ENCODE measurements at regions not wholly inside any gene's neighbourhood (a gene's known extent, or its start where the extent isn't known, plus 50 kb on each side); places are given as distances from the start of the nearest gene placed in this dataset.

DNA sequence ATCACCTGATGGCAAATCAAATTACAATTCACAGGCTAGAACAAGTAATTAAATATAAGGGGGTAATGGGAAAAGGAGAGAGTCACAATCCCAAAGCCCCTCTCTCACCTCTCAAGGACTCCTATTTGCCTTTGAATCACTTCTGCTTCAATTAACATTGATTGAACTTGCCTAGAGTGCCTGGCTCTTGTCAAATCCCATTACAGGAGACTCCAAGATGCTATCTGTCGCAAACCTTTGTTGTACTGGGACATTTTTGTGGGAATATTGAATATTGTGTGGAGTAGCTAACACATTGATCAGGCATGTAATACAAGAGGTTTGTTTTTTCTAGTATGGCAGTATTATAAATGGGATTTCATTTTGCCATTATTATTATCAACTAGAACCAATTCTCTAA lies 412.8 kb upstream of the AZI2 start:
- TF ChIP-seq FOXM1 (IDR thresholded peaks at IDR 0.05; ENCODE audit: borderline replicate concordance, low read depth), result no peak
- TF ChIP-seq, protein P1, sequence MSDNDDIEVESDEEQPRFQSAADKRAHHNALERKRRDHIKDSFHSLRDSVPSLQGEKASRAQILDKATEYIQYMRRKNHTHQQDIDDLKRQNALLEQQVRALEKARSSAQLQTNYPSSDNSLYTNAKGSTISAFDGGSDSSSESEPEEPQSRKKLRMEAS (IDR thresholded peaks at IDR 0.05), result no peak
- no peak for TF ChIP-seq EP300 (IDR thresholded peaks at IDR 0.05; ENCODE audit: borderline replicate concordance)
- TF ChIP-seq ZBTB7A (IDR thresholded peaks at IDR 0.05; ENCODE audit: low read depth), result no peak
- TF ChIP-seq, protein P2, sequence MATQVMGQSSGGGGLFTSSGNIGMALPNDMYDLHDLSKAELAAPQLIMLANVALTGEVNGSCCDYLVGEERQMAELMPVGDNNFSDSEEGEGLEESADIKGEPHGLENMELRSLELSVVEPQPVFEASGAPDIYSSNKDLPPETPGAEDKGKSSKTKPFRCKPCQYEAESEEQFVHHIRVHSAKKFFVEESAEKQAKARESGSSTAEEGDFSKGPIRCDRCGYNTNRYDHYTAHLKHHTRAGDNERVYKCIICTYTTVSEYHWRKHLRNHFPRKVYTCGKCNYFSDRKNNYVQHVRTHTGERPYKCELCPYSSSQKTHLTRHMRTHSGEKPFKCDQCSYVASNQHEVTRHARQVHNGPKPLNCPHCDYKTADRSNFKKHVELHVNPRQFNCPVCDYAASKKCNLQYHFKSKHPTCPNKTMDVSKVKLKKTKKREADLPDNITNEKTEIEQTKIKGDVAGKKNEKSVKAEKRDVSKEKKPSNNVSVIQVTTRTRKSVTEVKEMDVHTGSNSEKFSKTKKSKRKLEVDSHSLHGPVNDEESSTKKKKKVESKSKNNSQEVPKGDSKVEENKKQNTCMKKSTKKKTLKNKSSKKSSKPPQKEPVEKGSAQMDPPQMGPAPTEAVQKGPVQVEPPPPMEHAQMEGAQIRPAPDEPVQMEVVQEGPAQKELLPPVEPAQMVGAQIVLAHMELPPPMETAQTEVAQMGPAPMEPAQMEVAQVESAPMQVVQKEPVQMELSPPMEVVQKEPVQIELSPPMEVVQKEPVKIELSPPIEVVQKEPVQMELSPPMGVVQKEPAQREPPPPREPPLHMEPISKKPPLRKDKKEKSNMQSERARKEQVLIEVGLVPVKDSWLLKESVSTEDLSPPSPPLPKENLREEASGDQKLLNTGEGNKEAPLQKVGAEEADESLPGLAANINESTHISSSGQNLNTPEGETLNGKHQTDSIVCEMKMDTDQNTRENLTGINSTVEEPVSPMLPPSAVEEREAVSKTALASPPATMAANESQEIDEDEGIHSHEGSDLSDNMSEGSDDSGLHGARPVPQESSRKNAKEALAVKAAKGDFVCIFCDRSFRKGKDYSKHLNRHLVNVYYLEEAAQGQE (IDR thresholded peaks at IDR 0.05; ENCODE audit: low read depth), result no peak
- no peak for TF ChIP-seq TAF1 (IDR thresholded peaks at IDR 0.05; ENCODE audit: low read depth)
- TF ChIP-seq, protein P3, sequence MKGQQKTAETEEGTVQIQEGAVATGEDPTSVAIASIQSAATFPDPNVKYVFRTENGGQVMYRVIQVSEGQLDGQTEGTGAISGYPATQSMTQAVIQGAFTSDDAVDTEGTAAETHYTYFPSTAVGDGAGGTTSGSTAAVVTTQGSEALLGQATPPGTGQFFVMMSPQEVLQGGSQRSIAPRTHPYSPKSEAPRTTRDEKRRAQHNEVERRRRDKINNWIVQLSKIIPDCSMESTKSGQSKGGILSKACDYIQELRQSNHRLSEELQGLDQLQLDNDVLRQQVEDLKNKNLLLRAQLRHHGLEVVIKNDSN (IDR thresholded peaks at IDR 0.05), result no peak
- no peak for TF ChIP-seq CEBPB (IDR thresholded peaks at IDR 0.05)
- no peak for TF ChIP-seq TEAD4 (IDR thresholded peaks at IDR 0.05)
- TF ChIP-seq RAD21 (IDR thresholded peaks at IDR 0.05; ENCODE audit: low read depth), result no peak
- no peak for TF ChIP-seq TCF12 (IDR thresholded peaks at IDR 0.05; ENCODE audit: low read depth)
- no peak for TF ChIP-seq NFIC (IDR thresholded peaks at IDR 0.05)
- TF ChIP-seq EGR1 (IDR thresholded peaks at IDR 0.05), result no peak
- TF ChIP-seq YY1 (IDR thresholded peaks at IDR 0.05; ENCODE audit: low read depth), result no peak
- TF ChIP-seq CREB1 (IDR thresholded peaks at IDR 0.05; ENCODE audit: low read depth), result no peak

DNA sequence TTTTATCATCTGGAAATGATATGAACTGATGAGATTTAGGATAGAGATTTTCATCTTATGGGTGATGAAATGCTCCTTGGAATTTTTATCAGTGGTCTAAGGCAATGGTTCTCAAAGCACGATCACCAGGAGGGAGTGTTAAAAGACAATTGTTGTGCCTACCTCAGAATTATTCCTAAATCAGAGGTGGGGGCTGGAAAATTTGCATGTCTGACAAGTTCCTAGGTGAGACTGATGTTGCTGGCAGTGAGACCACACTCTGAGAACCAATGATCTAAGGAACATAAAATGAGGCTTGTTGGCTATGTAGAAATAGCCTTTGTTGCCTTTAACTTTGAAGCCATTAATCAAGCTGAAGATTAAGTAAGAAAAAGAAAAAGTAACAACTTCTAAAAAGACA lies 416.6 kb upstream of the AZI2 start:
- TF ChIP-seq EGR1 (IDR thresholded peaks at IDR 0.05) (no peak), NFIC (IDR thresholded peaks at IDR 0.05) (no peak), FOXM1 (IDR thresholded peaks at IDR 0.05; ENCODE audit: borderline replicate concordance, low read depth) (no peak), EP300 (IDR thresholded peaks at IDR 0.05; ENCODE audit: borderline replicate concordance) (no peak), ZBTB7A (IDR thresholded peaks at IDR 0.05; ENCODE audit: low read depth) (no peak)
- TF ChIP-seq, protein P2 (IDR thresholded peaks at IDR 0.05; ENCODE audit: low read depth), result no peak

DNA sequence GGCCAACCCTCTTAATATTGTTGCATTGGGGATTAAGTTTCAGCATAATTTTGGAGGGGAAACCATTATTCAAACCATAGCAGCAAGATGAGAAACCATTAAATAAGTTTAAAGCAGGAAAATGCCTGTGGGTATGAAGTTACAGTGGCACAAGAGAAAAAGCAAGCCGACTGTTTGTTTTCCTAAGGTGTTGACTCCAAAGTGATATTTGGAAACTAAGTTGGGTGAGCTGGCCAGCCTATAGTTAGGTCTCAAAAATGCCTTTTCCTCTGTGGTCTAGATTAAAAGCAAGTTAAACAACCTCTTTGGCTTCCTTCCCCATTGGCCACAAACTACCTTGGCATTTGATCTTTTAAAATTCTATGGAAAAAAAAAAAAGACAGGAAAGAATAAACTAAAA lies 419.8 kb upstream of the AZI2 start:
- no peak for TF ChIP-seq EP300 (IDR thresholded peaks at IDR 0.05; ENCODE audit: borderline replicate concordance)
- no peak for TF ChIP-seq TCF12 (IDR thresholded peaks at IDR 0.05; ENCODE audit: low read depth)
- no peak for TF ChIP-seq NFIC (IDR thresholded peaks at IDR 0.05)
- TF ChIP-seq, protein P2 (IDR thresholded peaks at IDR 0.05; ENCODE audit: low read depth), result no peak
- TF ChIP-seq CEBPB (IDR thresholded peaks at IDR 0.05), result no peak
- TF ChIP-seq CREB1 (IDR thresholded peaks at IDR 0.05; ENCODE audit: low read depth), result no peak
- TF ChIP-seq, protein P3 (IDR thresholded peaks at IDR 0.05), result no peak

DNA sequence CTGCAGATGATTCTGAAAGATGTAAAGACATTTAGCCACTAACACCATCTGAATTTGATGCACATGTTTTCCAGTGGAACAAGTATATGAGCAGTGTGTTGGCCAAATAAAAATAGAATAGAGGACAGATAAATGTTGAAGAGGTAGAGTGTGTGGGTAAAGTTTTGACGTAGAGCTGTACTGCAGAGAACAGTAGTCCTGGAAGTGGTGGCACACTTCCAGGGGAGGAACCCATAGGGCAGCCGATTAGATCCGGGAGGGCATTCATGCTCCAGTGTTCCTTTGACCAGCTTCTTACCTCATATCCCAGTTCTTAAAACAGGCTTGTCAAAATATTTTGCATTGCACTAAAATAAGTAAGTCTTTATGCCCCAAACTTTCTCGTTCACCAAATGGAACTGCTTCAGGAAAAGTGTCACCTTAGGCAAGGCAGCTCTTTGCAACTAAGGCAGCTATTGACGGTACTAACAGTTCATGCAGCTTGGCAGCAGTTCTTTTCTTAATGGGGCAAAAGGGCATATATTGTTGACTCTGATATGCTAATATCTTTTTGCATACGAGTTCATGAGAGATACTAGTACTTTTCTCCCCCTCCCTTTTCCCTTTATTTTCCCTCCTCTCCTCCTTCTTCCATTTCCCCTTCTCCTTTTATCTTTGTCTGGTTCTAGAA lies 429.3 kb upstream of the AZI2 start:
- TF ChIP-seq NFIC (IDR thresholded peaks at IDR 0.05) (no peak), EP300 (IDR thresholded peaks at IDR 0.05; ENCODE audit: borderline replicate concordance) (no peak), RAD21 (IDR thresholded peaks at IDR 0.05; ENCODE audit: low read depth) (no peak), ZBTB7A (IDR thresholded peaks at IDR 0.05; ENCODE audit: low read depth) (no peak), CREB1 (IDR thresholded peaks at IDR 0.05; ENCODE audit: low read depth) (no peak), FOXM1 (IDR thresholded peaks at IDR 0.05; ENCODE audit: borderline replicate concordance, low read depth) (no peak), TCF12 (IDR thresholded peaks at IDR 0.05; ENCODE audit: low read depth) (no peak), CEBPB (IDR thresholded peaks at IDR 0.05) (no peak)
- TF ChIP-seq, protein P3 (IDR thresholded peaks at IDR 0.05), result no peak
- TF ChIP-seq, protein P2 (IDR thresholded peaks at IDR 0.05; ENCODE audit: low read depth), result no peak
